ENCODE measurements at regions not wholly inside any gene's neighbourhood (a gene's known extent, or its start where the extent isn't known, plus 50 kb on each side); places are given as distances from the start of the nearest gene placed in this dataset.
A peak's percentile ranks its signal among the peaks of the same experiment; 100 is the strongest.
"Not testable (repeated sequence)": the region's sequence is repeated elsewhere in the genome, so short reads cannot be mapped to it uniquely, and the experiment has no call there.

DNA sequence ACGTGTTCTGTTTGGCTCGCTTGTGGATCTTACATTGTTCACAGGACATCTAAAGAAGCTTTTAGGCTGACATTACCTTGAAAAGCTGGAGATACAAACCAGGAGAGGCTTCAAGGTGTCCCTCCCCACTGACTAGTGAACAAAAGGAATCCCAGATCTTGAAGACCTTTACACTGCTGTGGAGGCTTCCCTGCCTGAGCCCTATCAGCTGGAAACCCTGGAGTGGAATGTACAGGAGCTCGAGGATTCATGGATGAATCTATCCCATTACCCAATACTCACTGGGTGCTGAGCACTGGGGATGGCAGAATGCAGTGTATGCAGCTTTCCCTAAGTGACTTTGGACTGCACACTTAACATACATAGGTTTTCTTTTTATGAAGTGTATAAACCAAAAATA lies 82.3 kb upstream of the MFGE8 start:
- no peak for DNase-seq (ENCODE audit: low read depth)

DNA sequence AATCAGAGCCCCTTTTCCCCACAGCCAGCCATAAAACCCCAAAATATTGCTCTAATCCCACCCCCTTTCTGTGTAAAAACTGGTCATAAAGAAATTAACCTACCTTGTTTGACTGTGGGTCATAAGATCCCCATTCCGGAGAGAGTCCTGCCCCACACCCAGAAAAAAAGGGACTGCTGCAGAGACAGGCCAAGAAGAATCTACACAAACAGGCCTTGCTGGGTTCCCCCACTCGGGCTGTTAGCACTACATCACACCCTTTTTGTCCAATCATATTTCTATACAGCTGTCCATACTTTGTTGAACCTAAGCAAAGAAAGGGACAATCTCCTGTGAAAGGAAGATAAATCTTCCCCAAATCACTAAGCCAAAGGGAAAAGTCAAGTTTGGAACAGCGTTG lies 84.4 kb upstream of the MFGE8 start:
- DNase-seq (ENCODE audit: low read depth), result no peak

DNA sequence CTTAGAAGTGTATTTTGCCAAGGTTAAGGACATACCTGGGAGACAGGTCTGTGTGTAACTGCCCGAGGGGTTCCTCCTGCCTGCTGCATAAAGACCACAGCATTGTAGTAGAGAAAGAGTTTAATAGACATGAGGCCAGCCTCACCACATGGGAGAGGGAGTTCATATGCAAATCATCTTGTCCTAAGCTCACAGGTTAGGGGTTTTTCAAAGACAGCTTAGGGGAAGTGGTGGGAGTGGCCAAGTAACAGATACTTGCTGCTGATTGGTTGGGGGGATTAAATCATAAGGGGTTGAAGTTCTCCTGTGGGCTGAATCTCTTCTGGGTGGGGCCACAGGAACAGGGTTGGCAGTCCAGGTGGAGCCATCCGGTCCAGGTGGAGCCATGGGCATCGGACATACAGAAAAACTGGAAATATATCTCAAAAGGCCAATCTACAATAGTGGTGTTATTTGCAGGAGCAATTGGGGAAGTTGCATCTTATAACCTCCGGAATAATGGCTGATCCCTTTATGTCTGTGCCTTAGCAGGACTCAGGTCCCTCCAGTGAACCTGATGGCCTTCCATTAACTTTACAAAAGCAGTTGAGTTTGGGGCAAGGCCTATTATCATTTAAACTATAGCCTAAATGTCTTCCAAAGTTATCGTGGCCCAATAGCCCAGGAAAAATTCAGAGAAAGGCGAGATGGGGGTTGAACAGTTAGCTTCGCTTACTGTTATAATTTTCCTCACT lies 86.0 kb upstream of the MFGE8 start:
- DNase-seq (ENCODE audit: low read depth), result no peak

DNA sequence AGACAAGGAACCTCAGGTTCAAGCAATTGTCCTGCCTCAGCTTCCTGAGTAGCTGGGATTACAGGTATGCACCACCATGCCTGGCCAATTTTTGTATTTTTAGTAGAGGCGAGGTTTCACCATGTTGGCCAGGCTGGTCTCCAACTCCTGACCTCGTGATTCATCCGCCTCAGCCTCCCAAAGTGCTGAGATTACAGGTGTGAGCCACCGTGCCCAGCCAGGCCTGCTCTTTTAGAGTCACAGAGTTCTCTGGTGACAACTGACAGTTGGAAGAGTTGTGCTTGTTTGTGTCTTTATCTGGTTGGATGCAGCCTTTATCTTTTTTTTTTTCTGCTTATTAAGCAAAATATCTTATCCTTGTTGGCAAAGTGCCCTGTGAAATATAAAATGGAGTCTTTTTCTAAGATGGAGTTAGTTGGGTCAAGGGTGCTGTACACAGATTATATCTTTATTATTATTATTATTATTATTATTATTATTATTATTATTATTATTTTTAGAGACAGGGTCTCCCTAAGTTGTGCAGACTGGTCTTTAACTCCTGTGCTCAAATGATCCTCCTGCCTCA lies 86.5 kb upstream of the ABHD2 start:
- not testable (repeated sequence) for DNase-seq (ENCODE audit: low read depth)

DNA sequence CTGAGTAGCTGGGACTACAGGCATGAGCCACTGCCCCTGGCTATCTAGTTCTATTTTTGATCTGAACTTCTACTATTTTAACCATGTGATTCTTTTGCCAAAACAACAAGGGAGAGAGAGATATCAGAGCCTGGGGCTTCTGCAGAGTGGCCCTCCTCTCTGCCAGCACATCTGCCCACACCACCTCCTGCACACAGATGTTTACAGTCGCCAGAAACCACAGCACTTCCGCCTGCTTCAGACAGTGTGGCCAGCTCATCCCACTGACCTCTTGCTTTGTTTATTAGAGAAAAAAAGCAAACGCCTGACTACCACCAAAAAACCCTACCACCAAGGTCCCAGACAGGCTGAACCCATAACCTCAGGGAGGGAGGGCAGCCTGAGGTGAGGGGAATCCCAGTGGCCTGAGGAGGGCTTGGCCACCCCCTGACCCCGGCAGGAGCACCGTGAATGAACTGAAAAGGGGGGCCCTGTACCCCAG lies 85.9 kb upstream of the ABHD2 start:
- DNase-seq (ENCODE audit: low read depth), result no peak

DNA sequence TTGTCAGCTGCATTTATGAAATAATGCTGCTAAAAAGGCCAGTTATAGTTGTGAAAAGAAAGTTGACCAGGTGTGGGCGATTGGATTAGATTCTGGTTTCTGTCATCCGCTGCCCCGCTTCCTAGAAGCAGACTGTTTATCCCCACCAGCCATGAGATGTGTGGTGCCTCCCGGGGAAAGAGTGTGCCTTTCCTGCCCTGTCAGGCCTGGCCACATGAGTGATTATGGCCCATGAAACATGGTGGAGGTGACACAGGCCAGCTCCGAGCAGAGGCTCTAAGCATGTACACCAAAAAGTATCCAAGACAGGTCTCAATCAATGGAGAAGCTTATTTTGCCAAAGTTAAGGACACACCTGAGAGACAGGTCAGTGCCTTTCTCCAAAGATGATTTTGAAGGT lies 85.4 kb upstream of the ABHD2 start:
- no peak for DNase-seq (ENCODE audit: low read depth)

DNA sequence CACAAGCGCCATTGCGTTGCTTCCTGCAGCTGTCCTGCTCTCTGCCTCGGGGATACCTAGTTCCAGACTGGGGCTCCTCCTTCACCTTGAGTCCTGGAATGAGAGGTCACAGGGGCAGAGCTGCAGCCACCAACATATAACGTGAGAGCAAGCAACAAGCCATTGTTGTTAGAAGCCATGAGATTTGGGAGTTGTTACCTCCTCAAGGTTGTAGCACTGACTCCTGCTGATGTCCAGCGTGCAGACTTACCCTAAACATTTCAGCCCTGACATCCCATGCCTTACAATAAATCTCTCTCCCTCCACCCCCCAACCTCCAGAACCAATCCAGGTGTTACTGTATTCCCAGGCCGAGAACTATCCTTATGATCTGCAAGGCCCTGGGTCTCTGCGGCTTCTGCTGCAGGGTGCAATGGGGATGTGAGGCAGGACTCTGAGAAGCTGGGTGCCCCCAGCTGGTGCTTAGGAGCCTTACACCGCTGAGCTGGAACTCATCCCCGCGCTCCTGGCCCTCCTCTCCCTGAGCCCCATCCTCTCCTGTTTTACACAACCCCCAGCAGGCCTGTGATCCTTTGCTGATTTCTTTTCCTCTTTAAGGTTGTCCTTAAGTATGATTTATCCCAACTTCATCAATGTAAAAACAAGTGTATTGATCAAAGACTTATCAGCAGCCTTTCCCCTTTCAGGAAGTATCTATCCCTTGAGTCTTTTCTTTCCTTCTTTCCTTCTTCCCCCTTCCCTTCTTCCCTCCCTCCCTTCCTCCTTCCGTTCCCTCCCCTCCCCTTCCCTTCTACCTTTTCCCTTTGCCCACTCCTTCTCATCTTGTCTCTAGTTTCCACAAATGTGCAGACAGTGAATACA lies 84.2 kb upstream of the ABHD2 start:
- no peak for DNase-seq (ENCODE audit: low read depth)

DNA sequence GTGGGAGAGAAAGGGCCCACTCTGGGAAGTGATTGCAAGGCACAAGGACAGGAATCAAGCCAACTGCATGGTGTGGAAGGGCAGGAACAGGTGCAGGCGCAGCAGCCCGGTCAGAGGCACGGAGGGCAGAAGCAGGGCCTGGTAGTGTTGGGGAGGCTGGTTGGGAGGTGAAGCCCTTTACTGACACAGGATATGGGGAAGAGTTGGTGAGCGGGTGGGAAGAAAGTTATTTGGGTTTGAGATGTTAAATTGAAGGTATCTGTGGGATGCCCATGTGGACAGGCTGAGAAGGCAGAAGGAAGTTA lies 83.6 kb upstream of the ABHD2 start:
- DNase-seq (ENCODE audit: low read depth), result no peak

DNA sequence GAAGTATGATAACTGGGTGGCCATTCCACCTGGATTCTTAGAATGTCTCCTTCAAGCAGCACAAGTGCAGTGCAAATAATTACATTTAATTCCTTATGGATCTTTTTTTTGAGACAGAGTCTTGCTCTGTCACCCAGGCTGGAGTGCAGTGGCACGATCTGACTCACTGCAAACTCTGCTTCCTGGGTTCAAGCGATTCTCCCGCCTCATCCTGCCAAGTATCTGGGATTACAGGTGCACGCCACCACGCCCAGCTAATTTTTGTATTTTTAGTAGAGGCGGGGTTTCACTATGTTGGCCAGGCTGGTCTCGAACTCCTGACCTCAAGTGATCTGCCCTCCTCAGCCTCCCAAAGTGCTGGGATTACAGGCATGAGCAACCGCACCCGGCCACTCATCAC lies 80.7 kb upstream of the ABHD2 start:
- not testable (repeated sequence) for DNase-seq (ENCODE audit: low read depth)

DNA sequence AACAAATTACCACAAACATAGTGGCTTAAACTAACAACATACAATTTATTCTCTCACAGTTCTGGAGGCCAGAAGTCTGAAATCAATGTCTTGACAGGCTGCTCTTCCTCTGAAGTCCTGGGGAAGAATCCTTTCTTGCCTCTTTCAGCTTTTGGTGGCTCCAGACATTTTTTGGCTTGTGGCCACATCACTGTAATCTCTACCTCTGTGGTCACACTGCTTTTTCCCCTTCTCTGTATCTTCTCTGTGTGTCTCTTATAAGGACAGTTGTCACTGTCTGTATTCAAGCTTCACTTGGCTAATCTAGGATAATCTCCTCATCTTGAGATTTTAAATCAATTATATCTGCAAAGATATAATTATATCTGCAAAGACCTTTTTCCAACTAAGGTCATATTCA lies 80.3 kb upstream of the ABHD2 start:
- DNase-seq (ENCODE audit: low read depth), result no peak

DNA sequence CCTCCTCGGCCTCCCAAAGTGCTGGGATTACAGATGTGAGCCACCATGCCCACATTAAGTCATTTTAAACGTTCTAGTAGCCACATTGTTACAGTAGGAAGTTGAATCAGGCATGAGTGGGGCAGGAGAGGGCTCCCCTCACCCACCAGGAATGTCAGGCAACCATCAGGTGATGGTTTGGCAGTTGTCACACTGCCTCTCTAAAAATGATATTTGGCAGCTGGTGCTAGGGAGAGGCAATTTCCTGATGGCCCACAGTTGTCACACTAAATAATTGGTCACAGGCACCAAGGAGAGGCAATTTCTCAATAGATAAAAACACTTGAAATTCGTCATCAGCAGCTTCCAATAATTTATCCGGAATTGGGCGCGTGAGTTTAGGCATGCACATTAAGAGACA lies 79.2 kb upstream of the ABHD2 start:
- DNase-seq (ENCODE audit: low read depth), result no peak

DNA sequence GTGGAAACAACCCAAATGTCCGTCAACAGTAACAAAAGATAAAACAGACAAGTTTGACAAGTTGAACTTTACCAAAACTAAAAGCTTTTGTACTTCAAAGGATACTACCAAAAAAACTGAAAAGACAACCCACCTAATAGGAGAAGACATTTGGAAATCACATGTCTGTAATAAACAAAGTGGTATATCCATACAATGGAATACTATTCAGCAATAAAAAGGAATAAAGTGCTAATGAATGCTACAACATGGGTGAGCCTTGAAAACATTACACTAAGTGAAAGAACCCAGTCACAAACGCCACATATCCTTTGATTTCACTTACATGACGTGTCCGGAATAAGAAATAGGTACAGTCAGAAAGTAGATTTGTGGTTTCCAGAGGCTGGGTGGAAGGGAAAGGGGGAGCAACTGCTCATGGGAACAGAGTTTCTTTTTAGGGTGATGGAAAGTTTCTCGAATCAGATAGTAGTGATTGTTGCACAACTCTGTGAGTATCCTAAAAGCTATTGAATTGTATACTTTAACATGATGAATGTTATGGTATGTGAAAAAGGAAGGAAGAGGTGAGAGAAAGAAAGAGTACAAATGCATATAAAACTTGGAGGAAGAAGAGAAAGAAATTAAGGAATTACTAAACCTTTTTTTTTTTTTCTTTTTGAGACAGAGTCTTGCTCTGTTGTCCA lies 72.7 kb upstream of the ABHD2 start:
- DNase-seq (ENCODE audit: low read depth), result no peak

DNA sequence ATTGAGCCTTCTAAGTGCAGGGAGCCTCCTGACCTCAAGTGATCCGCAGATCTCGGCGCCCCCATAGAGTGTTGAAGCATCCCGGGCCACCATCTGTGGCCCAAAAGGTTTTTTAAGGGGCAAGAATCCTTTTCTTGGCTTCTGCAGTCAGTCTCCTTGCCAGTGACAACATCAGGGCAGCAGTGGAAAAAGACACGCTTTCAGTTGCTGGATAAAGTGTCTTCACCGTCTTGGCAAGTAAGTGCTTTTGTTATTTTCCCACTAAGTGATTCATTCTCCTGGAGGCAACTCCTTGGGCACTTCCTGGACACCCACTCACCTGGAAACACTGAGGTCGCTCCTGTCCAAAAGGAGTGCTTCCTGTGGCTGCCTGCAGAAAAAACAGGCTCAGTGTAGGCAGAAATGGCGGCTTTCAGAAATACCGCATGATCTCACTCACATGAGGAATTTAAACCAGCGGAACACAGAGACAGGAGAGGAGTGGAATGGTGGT lies 71.7 kb upstream of the ABHD2 start:
- no peak for DNase-seq (ENCODE audit: low read depth)

DNA sequence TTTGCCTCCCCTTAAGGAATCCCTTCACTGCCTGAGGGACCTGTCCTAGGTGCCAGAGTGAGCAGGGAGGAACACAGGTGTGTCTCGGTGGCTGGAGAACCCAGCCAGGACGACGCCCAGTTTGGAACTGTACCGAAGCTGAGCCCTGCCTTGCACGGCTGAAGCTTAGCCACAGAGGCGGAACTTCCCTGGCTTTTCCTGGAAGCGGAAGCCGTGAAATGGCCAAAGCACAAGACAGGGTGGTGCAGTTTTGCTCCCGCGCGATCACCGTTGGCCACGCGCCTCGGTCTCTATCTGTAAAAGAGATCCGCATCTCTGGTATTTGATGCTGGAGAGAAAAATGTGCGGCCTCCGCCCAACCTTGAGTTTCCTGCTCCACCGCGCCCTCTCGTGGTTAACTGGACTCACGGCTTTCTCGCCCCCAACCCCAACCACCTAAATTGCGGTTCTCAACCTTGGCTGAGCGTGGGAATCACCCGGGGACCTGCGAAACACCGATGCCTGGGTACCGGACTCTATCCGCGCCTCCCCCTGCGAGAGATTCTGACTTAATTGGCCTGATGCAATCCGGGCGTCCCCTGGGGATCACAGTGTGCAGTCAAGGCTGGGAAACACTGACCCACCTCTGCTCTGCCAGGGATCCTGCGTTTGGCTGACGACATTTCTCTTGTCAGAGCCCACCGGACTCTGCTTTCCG lies 70.7 kb upstream of the ABHD2 start:
- DNase-seq (ENCODE audit: low read depth), result peak; percentile 68

DNA sequence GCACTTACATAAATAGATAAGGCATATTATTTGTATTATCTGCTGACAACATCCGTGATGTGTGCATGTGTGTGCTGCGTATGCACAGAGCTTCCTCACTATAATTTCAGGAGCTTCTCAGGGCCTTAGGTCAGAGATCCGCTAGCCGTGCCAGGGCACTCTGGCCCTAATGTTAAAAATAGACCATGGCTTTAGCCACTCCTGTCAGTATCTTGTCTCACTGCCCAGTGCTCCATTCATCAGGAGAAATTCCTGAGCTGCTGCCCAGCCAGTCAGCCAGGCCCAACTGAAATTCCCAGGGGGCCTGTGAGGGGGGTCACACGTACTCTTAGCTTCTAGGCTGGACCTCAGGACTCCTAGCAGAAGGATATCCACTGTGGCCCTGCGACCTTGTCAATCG lies 70.0 kb upstream of the ABHD2 start:
- DNase-seq (ENCODE audit: low read depth), result no peak

DNA sequence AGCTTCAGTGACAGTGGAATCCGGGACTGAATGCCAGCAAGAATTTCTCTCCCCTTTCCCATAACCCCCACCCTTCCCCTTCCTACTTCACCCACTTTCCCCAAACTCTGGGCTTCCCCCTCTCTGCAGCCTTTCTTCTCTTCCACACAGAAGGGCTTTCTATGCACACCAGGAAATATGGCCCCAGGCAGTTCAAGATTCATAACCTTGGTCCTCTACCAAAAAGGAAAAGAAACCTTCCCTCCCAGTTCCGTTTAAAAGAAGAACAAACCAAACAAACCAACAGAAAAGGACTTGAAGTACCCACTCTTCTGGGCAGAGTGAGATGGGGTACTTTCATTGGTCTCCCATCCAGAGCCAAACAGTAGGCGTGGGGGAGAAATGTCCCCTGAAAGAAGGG lies 68.8 kb upstream of the ABHD2 start:
- no peak for DNase-seq (ENCODE audit: low read depth)

DNA sequence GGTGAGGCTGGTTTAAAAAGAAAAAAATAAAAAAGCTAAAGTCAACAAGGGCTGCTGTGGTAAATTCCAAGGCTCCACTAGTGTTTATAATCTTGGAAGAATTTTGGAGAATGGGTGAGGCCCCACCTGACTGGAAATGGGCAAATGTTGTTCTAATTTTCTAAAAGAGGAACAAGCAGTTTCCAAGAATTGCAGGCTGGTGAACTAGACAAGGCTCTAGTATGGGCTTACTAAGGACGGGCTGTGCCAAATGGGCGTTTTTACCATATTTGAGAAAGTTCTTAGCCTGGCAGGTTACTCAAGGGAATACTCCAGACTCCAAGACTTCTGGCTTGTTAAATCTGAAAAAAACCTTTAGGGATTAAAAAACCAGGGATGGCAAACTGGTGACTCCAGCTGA lies 67.0 kb upstream of the ABHD2 start:
- no peak for DNase-seq (ENCODE audit: low read depth)

DNA sequence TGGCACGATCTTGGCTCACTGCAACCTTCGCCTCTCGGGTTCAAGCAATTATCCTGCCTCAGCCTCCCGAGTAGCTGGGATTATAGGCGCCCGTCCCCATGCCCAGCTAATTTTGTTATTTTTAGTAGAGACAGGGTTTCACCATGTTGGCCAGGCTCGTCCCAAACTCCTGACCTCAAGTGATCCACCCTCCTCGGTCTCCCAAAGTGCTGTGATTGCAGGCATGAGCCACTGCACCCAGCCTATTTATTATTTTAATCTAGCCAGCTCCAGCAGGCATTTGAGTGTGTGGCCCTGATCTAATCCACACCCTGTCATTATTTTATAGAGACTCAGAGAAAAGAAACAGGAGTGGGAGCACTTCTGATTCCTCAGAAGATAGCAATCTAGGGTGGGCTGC lies 66.4 kb upstream of the ABHD2 start:
- DNase-seq (ENCODE audit: low read depth), result not testable (repeated sequence)

DNA sequence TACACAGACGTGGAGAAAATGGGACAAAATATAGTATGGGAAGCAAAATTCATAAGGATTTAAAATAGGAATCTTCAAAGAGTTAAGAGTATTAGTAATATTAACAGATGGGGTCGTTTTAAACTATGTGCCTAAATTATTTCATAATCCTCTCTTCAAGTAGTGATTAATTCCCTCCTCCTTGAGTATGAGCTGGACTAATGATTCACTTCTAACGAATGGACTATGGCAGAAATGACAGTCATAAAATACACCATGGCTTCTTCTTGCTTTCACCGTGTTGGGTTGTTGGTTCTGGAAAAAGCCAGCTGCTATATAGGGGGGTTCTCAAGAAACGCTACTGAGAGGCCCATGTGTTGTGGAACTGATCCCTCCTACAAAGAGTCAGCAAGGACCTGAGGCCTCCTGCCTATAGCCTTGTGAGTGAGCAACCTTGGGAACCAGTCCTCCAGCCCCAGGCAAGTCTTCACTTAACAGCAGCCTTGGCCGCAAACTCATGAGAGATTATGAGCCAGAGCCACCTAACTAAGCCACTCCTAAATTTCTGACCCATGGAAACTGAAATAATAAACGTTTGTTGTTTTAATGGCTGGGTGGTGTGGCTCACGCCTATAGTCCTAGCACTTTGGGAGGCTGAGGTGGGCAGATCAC lies 64.8 kb upstream of the ABHD2 start:
- no peak for DNase-seq (ENCODE audit: low read depth)

DNA sequence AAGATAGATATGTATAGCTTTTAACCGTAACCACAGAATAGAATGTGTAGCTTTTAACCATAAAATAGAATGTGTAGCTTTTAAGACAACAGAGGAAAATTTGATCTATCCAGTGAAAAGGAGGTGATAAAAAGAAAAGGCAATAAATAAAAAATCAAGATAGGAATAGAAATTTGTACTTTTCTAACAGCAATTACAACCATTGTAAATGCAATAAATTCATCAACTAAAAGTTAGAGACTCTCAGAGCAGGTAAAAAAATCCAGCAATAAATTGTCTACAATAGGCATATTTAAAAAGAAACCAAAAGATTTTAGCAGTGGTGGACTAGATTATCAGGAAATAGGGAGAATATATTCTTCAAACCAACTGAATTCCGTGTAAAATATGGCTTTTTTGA lies 63.8 kb upstream of the ABHD2 start:
- DNase-seq (ENCODE audit: low read depth), result no peak

DNA sequence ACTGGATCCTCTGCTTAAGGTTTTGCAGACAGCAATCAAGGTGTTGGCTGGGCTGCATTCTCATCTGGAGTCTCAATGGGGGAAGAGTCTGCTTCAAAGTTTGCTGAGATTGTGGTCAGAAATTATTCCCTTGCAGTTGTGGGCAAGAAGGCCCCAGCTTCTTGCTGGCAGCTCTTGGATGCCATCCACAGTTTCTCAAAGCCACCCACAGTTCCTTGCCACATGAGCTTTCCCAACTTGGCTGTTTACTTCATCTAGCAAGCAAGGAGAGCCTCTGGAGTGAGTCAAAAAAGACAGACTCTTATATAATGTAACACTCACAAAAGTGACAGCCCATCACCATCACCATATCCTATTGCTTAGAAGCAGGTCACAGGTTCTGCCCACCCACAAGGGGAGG lies 62.1 kb upstream of the ABHD2 start:
- no peak for DNase-seq (ENCODE audit: low read depth)
